IMR-90 (cell line): ENCODE measurements at regions not wholly inside any gene's neighbourhood (a gene's known extent, or its start where the extent isn't known, plus 50 kb on each side); places are given as distances from the start of the nearest gene placed in this dataset.

Experiments
- ATAC-seq: fragments of 200-7000 bp; cut with Tn5 transposase; 2 replicates; pipeline ENCODE4 v1.9.1; 2020; ENCODE audit warnings: low read depth, mild to moderate bottlenecking, moderate library complexity
- BruUV-seq: library from RNA; stranded (reverse); fragments of 400-500 nt; replicated peaks from 2 replicates; lab custom pipeline; 2021; lab: Mats Ljungman, UMichigan
- CTCF ChIA-PET: fragments of 300-600 bp; formaldehyde crosslinking; extraction: SDS; loops from one replicate; lab custom pipeline; 2021; ENCODE audit warnings: antibody characterized with exemption; lab: Yijun Ruan, JAX
- POLR2A ChIA-PET: fragments of 300-600 bp; sonication (Branson Sonifier 250); formaldehyde crosslinking; loops from one replicate; lab custom pipeline; 2022; ENCODE audit warnings: antibody characterized with exemption; ENCODE audit not compliant: unreplicated experiment; lab: Charles Lee
- DNase-seq: peaks from one replicate; pipeline ENCODE4 v3.0.0; 2013
- H2AFZ ChIP-seq: replicated peaks from 2 replicates; pipeline ENCODE3; 2013; ENCODE audit warnings: low read length, mild to moderate bottlenecking; ENCODE audit not compliant: poor library complexity
- H2AK5ac ChIP-seq: 2 replicates; pipeline ENCODE4 v1.6.1; 2013; ENCODE audit warnings: low read depth, low read length, inconsistent platforms
- H2AK9ac ChIP-seq: replicated peaks from 2 replicates; pipeline ENCODE3; 2013; ENCODE audit warnings: mild to moderate bottlenecking, low read depth, low read length, moderate library complexity; ENCODE audit not compliant: poor library complexity
- H2BK120ac ChIP-seq: 2 replicates; pipeline ENCODE4 v1.6.1; 2013; ENCODE audit warnings: low read depth, low read length, inconsistent platforms
- H2BK15ac ChIP-seq: 3 replicates; pipeline ENCODE4 v1.6.1; 2013; ENCODE audit warnings: low read depth, low read length, inconsistent platforms
- H2BK20ac ChIP-seq: 2 replicates; pipeline ENCODE4 v1.6.1; 2013; ENCODE audit warnings: low read depth, mild to moderate bottlenecking, inconsistent platforms, low read length, moderate library complexity
- H2BK5ac ChIP-seq: 2 replicates; pipeline ENCODE4 v1.6.1; 2013; ENCODE audit warnings: mild to moderate bottlenecking, low read depth, low read length, inconsistent platforms; ENCODE audit not compliant: poor library complexity, severe bottlenecking
- H3K14ac ChIP-seq: replicated peaks from 2 replicates; pipeline ENCODE4 v1.6.1; 2013; ENCODE audit warnings: low read depth, low read length, inconsistent platforms
- H3K18ac ChIP-seq: 2 replicates; pipeline ENCODE4 v1.6.1; 2013; ENCODE audit warnings: low read depth, low read length, control low read depth
- H3K23ac ChIP-seq: 2 replicates; pipeline ENCODE4 v1.6.1; 2013; ENCODE audit warnings: low read depth, low read length, inconsistent platforms
- H3K27ac ChIP-seq: 2 replicates; pipeline ENCODE4 v1.5.1; 2013; ENCODE audit warnings: mild to moderate bottlenecking, control low read depth, low read length; ENCODE audit not compliant: insufficient read depth
- H3K27me3 ChIP-seq: 2 replicates; pipeline ENCODE4 v1.6.1; 2013; ENCODE audit warnings: low read length; ENCODE audit not compliant: control insufficient read depth, insufficient read depth
- H3K36me3 ChIP-seq: 2 replicates; pipeline ENCODE4 v1.6.1; 2013; ENCODE audit warnings: low read length, mixed read lengths; ENCODE audit not compliant: control insufficient read depth, insufficient read depth
- H3K4ac ChIP-seq: 2 replicates; pipeline ENCODE4 v1.6.1; 2013; ENCODE audit warnings: low read depth, low read length, inconsistent platforms
- H3K4me1 ChIP-seq: 2 replicates; pipeline ENCODE4 v1.6.1; 2013; ENCODE audit warnings: low read length, mixed read lengths; ENCODE audit not compliant: control insufficient read depth, insufficient read depth
- H3K4me2 ChIP-seq: 2 replicates; pipeline ENCODE4 v1.6.1; 2013; ENCODE audit warnings: low read depth, mild to moderate bottlenecking, control low read depth, low read length, moderate library complexity
- H3K4me3 ChIP-seq: 2 replicates; pipeline ENCODE4 v1.5.1; 2013; ENCODE audit warnings: low read depth, mild to moderate bottlenecking, control low read depth, low read length, moderate library complexity; ENCODE audit not compliant: insufficient read depth
- H3K56ac ChIP-seq: 2 replicates; pipeline ENCODE4 v1.6.1; 2013; ENCODE audit warnings: low read length, inconsistent platforms; ENCODE audit not compliant: insufficient read depth; ENCODE audit errors: extremely low read depth
- H3K79me1 ChIP-seq, 2 experiments: 2 replicates each; pipeline ENCODE4 v1.6.1; 2013; ENCODE audit warnings: low read length in 2 of 2, inconsistent platforms in 1 of 2, low read depth in 1 of 2
- H3K9ac ChIP-seq: 2 replicates; pipeline ENCODE4 v1.6.1; 2013; ENCODE audit warnings: low read depth, low read length, control low read depth
- H3K9me1 ChIP-seq: 2 replicates; pipeline ENCODE4 v1.6.1; 2013; ENCODE audit warnings: low read length, inconsistent platforms; ENCODE audit not compliant: insufficient read depth
- H3K9me3 ChIP-seq: 2 replicates; pipeline ENCODE4 v1.6.1; 2013; ENCODE audit warnings: low read length; ENCODE audit not compliant: control insufficient read depth, insufficient read depth
- H4K20me1 ChIP-seq: 2 replicates; pipeline ENCODE4 v1.6.1; 2013; ENCODE audit warnings: low read length, inconsistent platforms; ENCODE audit not compliant: insufficient read depth
- H4K5ac ChIP-seq: 2 replicates; pipeline ENCODE4 v1.6.1; 2013; ENCODE audit warnings: mild to moderate bottlenecking, low read depth, low read length, control low read depth
- H4K8ac ChIP-seq, 2 experiments: 2 replicates each; pipeline ENCODE4 v1.6.1; 2013; ENCODE audit warnings: low read depth in 2 of 2, low read length in 2 of 2, control low read depth in 1 of 2, inconsistent platforms in 1 of 2
- H4K91ac ChIP-seq: 2 replicates; pipeline ENCODE4 v1.6.1; 2013; ENCODE audit warnings: low read depth, low read length, inconsistent platforms; ENCODE audit not compliant: insufficient read depth
- BHLHE40 ChIP-seq: fragments of 150-350 bp; IDR thresholded peaks from 2 replicates; pipeline ENCODE4 v1.6.1; 2016; ENCODE audit warnings: mild to moderate bottlenecking, low read depth, low read length
- CEBPB ChIP-seq: IDR thresholded peaks from 2 replicates; pipeline ENCODE4 v1.6.1; 2012; ENCODE audit warnings: low read depth, low read length, improper control_type of control experiment
- CHD1 ChIP-seq: IDR thresholded peaks from 2 replicates; pipeline ENCODE4 v1.6.1; 2012; ENCODE audit warnings: low read depth, low read length, improper control_type of control experiment
- FOS ChIP-seq: fragments of 150-350 bp; IDR thresholded peaks from 2 replicates; pipeline ENCODE4 v1.6.1; 2016; ENCODE audit warnings: low read depth, low read length
- MAFK ChIP-seq: IDR thresholded peaks from 2 replicates; pipeline ENCODE4 v1.6.1; 2012; ENCODE audit warnings: low read depth, low read length, improper control_type of control experiment
- MAZ ChIP-seq: IDR thresholded peaks from 2 replicates; pipeline ENCODE4 v1.6.1; 2012; ENCODE audit warnings: low read depth, mild to moderate bottlenecking, low read length, improper control_type of control experiment, moderate library complexity, borderline replicate concordance
- MXI1 ChIP-seq: IDR thresholded peaks from 2 replicates; pipeline ENCODE4 v1.6.1; 2012; ENCODE audit warnings: low read depth, mild to moderate bottlenecking, low read length, moderate library complexity, borderline replicate concordance
- NFE2L2 ChIP-seq: fragments of 150-350 bp; IDR thresholded peaks from 2 replicates; pipeline ENCODE4 v1.6.1; 2016; ENCODE audit warnings: low read depth, mild to moderate bottlenecking, low read length
- POLR2A ChIP-seq: IDR thresholded peaks from 2 replicates; pipeline ENCODE4 v1.6.1; 2012; ENCODE audit warnings: mild to moderate bottlenecking, low read depth, low read length
- RAD21 ChIP-seq: IDR thresholded peaks from 2 replicates; pipeline ENCODE4 v1.6.1; 2012; ENCODE audit warnings: low read length, improper control_type of control experiment
- RCOR1 ChIP-seq: IDR thresholded peaks from 2 replicates; pipeline ENCODE4 v1.6.1; 2012; ENCODE audit warnings: mild to moderate bottlenecking, low read length, improper control_type of control experiment; ENCODE audit not compliant: insufficient replicate concordance
- RFX5 ChIP-seq: IDR thresholded peaks from 2 replicates; pipeline ENCODE4 v1.8.0; 2012; ENCODE audit warnings: low read depth, mild to moderate bottlenecking, low read length, moderate library complexity
- SMC3 ChIP-seq: fragments of 150-350 bp; IDR thresholded peaks from 2 replicates; pipeline ENCODE4 v1.6.1; 2016; ENCODE audit warnings: low read depth, mild to moderate bottlenecking, antibody characterized with exemption, low read length, moderate library complexity
- WGBS, 2 experiments: methylation state at CpG; one replicate each; pipeline versions ENCODE4 v1.1.5 to v1.1.7; 2013; ENCODE audit warnings: missing lambda C conversion rate in 2 of 2; ENCODE audit not compliant: insufficient read length in 1 of 2; ENCODE audit errors: extremely low coverage in 2 of 2; 5-methylcytosine and 5-hydroxymethylcytosine counted together
- dilution Hi-C: fragments of 300-500 bp; cut with HindIII; formaldehyde crosslinking; loops from one replicate; pipeline ENCODE4 v1.14.3; 2018; ENCODE audit warnings: low sequenced_read_pairs; ENCODE audit not compliant: unreplicated experiment
- in situ Hi-C: fragments of 300-500 bp; cut with MboI; formaldehyde crosslinking; loops from 3 replicates; pipeline ENCODE4 v1.14.3; 2019; ENCODE audit warnings: low sequenced_read_pairs, inconsistent platforms, mixed read lengths
- intact Hi-C: fragments of 100-400 bp; cut with micrococcal nuclease; formaldehyde crosslinking; loops from 2 replicates; pipeline ENCODE4 v1.10.0; 2022
- TF ChIP-seq, protein P1 (sequence below): fragments of 150-350 bp; IDR thresholded peaks from 2 replicates; pipeline ENCODE4 v1.6.1; 2017; ENCODE audit warnings: mild to moderate bottlenecking, antibody characterized with exemption, low read length, low read depth
- TF ChIP-seq, protein P2 (sequence below): conservative IDR thresholded peaks from 2 replicates; pipeline ENCODE4 v1.5.1; 2012; ENCODE audit warnings: mild to moderate bottlenecking, low read depth, low read length, improper control_type of control experiment
- TF ChIP-seq, protein P3 (sequence below): fragments of 150-350 bp; IDR thresholded peaks from 2 replicates; pipeline ENCODE4 v1.6.1; 2016; ENCODE audit warnings: low read depth, mild to moderate bottlenecking, low read length, moderate library complexity, borderline replicate concordance

DNA sequence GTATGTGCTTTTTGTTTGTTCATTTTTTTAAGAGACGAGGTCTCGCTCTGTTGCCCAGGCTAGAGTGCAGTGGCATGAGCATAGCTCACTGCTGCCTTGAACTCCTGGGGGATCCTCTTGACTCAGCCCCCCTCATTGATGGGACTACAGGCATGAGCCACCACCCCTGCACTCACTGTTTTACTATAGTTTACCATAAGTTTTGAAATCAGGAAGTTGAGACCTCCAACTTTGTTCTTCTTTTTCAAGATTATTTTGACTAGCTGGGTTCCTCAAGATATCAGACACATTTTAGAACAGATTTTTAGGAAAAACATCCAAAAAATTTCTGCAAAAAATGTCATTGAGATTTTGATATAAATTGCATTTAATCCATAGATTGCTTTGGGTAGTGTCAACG, 120.4 kb upstream of the FGGY start:
- TF ChIP-seq RAD21 (no peak), CHD1 (no peak), FOS (no peak), POLR2A (no peak), SMC3 (no peak), NFE2L2 (no peak), CEBPB (no peak), RCOR1 (no peak), MXI1 (no peak), MAFK (no peak), MAZ (no peak), RFX5 (no peak), BHLHE40 (no peak)
- TF ChIP-seq, protein P1, sequence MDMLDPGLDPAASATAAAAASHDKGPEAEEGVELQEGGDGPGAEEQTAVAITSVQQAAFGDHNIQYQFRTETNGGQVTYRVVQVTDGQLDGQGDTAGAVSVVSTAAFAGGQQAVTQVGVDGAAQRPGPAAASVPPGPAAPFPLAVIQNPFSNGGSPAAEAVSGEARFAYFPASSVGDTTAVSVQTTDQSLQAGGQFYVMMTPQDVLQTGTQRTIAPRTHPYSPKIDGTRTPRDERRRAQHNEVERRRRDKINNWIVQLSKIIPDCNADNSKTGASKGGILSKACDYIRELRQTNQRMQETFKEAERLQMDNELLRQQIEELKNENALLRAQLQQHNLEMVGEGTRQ, result no peak
- TF ChIP-seq, protein P2, sequence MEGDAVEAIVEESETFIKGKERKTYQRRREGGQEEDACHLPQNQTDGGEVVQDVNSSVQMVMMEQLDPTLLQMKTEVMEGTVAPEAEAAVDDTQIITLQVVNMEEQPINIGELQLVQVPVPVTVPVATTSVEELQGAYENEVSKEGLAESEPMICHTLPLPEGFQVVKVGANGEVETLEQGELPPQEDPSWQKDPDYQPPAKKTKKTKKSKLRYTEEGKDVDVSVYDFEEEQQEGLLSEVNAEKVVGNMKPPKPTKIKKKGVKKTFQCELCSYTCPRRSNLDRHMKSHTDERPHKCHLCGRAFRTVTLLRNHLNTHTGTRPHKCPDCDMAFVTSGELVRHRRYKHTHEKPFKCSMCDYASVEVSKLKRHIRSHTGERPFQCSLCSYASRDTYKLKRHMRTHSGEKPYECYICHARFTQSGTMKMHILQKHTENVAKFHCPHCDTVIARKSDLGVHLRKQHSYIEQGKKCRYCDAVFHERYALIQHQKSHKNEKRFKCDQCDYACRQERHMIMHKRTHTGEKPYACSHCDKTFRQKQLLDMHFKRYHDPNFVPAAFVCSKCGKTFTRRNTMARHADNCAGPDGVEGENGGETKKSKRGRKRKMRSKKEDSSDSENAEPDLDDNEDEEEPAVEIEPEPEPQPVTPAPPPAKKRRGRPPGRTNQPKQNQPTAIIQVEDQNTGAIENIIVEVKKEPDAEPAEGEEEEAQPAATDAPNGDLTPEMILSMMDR, result no peak
- TF ChIP-seq, protein P3, sequence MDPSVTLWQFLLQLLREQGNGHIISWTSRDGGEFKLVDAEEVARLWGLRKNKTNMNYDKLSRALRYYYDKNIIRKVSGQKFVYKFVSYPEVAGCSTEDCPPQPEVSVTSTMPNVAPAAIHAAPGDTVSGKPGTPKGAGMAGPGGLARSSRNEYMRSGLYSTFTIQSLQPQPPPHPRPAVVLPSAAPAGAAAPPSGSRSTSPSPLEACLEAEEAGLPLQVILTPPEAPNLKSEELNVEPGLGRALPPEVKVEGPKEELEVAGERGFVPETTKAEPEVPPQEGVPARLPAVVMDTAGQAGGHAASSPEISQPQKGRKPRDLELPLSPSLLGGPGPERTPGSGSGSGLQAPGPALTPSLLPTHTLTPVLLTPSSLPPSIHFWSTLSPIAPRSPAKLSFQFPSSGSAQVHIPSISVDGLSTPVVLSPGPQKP, result no peak
- H3K4ac ChIP-seq, result no peak overlapping the region
- WGBS, 2 experiments, result no CpG with 5 or more reads among the region's 3 CpGs
- H3K9ac ChIP-seq, result no peak overlapping the region
- no TSS peak for BruUV-seq
- no peak overlapping the region for H2BK20ac ChIP-seq
- H2AK5ac ChIP-seq, result no peak overlapping the region
- ATAC-seq, result no peak
- no peak overlapping the region for H2BK120ac ChIP-seq
- no peaks in the 10 kb centered on the region for H3K27me3 ChIP-seq
- H2BK15ac ChIP-seq, result no peak overlapping the region
- H2BK5ac ChIP-seq, result no peak overlapping the region
- dilution Hi-C loops, result no loop called here
- intact Hi-C loops, result no loop called here
- H3K27ac ChIP-seq, result no peak overlapping the region
- POLR2A ChIA-PET, result no interaction called here
- H3K56ac ChIP-seq, result no peak overlapping the region
- no peaks in the 10 kb centered on the region; the same call in 1 of the 2 replicates for H3K9me1 ChIP-seq
- no peak overlapping the region for H3K4me2 ChIP-seq
- H4K20me1 ChIP-seq, result no peaks in the 10 kb centered on the region
- in situ Hi-C loops, result no loop called here
- H4K8ac ChIP-seq, result no peak overlapping the region
- H4K91ac ChIP-seq, result no peak overlapping the region
- CTCF ChIA-PET, result no interaction called here
- no peak overlapping the region for H3K23ac ChIP-seq
- H3K79me1 ChIP-seq, result no peaks in the 10 kb centered on the region
- no peak overlapping the region for H2AK9ac ChIP-seq
- H3K14ac ChIP-seq, result no peak overlapping the region
- DNase-seq, result no peak
- H3K18ac ChIP-seq, result no peak overlapping the region
- H3K4me3 ChIP-seq, result no peak overlapping the region
- no peak overlapping the region for H4K5ac ChIP-seq
- H3K4me1 ChIP-seq, result peaks cover 11% of the 10 kb centered on the region
- no peaks in the 10 kb centered on the region for H3K36me3 ChIP-seq
- H3K9me3 ChIP-seq, result no peaks in the 10 kb centered on the region
- H2AFZ ChIP-seq, result no peak overlapping the region
